Neural progenitor cell (in vitro differentiated cells): ENCODE measurements at regions not wholly inside any gene's neighbourhood (a gene's known extent, or its start where the extent isn't known, plus 50 kb on each side); places are given as distances from the start of the nearest gene placed in this dataset.

Experiments used
- CTCF ChIP-seq: fragments of 200-600 bp; sonication (generic); IDR thresholded peaks from 2 replicates; pipeline ENCODE4 v1.5.1; 2017; ENCODE audit warnings: antibody characterized with exemption, mild to moderate bottlenecking
- EZH2 ChIP-seq: fragments of 200-600 bp; sonication (generic); IDR thresholded peaks from 2 replicates; pipeline ENCODE4 v1.6.1; 2017; ENCODE audit warnings: antibody characterized with exemption, mild to moderate bottlenecking, moderate library complexity

- no peak for TF ChIP-seq CTCF
- no peak for TF ChIP-seq EZH2
Measured at GRCh38 chr16:27638833-27639560, 89.1 kb downstream of the KATNIP start.
